ENCODE measurements at regions not wholly inside any gene's neighbourhood (a gene's known extent, or its start where the extent isn't known, plus 50 kb on each side); places are given as distances from the start of the nearest gene placed in this dataset.
A peak's percentile ranks its signal among the peaks of the same experiment; 100 is the strongest.

DNA sequence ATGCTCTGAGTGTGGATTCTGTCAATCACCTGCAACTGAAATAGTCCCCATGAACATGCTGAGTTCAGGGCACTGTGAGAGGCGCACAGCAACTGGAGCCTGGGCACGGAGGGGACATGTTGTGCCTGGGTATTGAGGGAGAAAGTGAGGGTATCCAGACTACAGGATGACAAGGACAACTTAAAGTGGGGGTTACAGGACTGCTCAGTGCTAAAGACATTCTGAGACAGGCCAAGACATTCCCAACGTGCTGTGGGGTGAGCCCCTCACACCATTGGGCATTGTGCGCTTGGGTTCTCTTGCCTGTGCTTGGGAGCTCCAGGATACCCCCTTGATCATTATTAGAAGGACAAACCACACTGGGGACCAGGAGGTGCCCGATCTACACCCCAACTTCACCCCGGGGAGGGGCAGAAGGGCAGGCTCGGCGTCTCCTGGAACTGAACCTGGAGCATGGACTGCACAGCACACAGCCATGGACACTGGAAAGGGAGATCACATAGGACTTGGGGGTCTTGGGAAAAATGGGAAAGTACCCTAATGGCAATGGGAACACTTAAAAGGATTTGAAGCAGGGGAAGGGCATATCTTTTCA is 72.5 kb upstream of the HDAC4 start:
- no peak for ATAC-seq (ENCODE audit: low read depth)
- no peak overlapping the region for H3K27ac ChIP-seq (ENCODE audit: poor library complexity, severe bottlenecking)
- no peaks in the 10 kb centered on the region for H3K4me1 ChIP-seq (ENCODE audit: insufficient read depth, poor library complexity, severe bottlenecking)
- H3K27me3 ChIP-seq (ENCODE audit: insufficient read depth, poor library complexity, severe bottlenecking), result peaks cover 2% of the 10 kb centered on the region
- TF ChIP-seq, protein P1, sequence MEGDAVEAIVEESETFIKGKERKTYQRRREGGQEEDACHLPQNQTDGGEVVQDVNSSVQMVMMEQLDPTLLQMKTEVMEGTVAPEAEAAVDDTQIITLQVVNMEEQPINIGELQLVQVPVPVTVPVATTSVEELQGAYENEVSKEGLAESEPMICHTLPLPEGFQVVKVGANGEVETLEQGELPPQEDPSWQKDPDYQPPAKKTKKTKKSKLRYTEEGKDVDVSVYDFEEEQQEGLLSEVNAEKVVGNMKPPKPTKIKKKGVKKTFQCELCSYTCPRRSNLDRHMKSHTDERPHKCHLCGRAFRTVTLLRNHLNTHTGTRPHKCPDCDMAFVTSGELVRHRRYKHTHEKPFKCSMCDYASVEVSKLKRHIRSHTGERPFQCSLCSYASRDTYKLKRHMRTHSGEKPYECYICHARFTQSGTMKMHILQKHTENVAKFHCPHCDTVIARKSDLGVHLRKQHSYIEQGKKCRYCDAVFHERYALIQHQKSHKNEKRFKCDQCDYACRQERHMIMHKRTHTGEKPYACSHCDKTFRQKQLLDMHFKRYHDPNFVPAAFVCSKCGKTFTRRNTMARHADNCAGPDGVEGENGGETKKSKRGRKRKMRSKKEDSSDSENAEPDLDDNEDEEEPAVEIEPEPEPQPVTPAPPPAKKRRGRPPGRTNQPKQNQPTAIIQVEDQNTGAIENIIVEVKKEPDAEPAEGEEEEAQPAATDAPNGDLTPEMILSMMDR (IDR thresholded peaks at IDR 0.05; ENCODE audit: poor library complexity, severe bottlenecking), result no peak
- H3K4me3 ChIP-seq (ENCODE audit: severe bottlenecking), result no peak overlapping the region
- no peaks in the 10 kb centered on the region for H3K36me3 ChIP-seq (ENCODE audit: low read depth)
- DNase-seq (ENCODE audit: low spot score), result peak; percentile 19
- no peaks in the 10 kb centered on the region for H3K9me3 ChIP-seq (ENCODE audit: severe bottlenecking)

DNA sequence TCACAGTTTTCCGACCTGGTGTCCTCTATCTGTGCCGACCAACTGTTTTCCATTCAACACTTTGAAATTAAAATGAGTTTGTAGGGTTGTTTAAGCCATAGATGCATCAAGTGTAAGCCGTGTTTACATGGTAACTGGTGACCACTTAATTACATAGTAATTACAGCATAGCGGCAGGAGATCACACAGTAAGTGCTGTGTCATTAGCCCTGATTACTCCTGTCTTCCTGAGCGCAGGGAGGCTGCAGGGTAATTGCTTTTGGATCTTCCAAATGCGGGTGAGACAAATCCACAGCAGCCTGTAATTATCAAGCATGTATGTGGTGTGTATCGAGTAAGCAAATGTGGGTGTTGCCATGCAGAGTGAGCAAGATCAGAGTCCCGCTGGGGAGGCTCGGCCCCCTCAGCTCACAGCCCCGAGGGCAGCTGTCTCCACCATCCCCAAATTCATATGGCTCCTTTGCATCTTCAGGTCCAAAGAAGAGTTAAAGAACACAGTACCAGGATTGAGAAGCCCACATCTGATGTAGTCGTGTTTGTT is 71.5 kb upstream of the HDAC4 start:
- Histone ChIP-seq H3K27me3 (ENCODE audit: insufficient read depth, poor library complexity, severe bottlenecking) (peaks cover 2% of the 10 kb centered on the region), H3K36me3 (ENCODE audit: low read depth) (no peaks in the 10 kb centered on the region), H3K4me3 (ENCODE audit: severe bottlenecking) (no peak overlapping the region), H3K4me1 (ENCODE audit: insufficient read depth, poor library complexity, severe bottlenecking) (no peaks in the 10 kb centered on the region), H3K9me3 (ENCODE audit: severe bottlenecking) (no peaks in the 10 kb centered on the region), H3K27ac (ENCODE audit: poor library complexity, severe bottlenecking) (no peak overlapping the region)
- TF ChIP-seq, protein P1 (IDR thresholded peaks at IDR 0.05; ENCODE audit: poor library complexity, severe bottlenecking), result no peak
- DNase-seq (ENCODE audit: low spot score) (peak; percentile 4), ATAC-seq (ENCODE audit: low read depth) (no peak)

DNA sequence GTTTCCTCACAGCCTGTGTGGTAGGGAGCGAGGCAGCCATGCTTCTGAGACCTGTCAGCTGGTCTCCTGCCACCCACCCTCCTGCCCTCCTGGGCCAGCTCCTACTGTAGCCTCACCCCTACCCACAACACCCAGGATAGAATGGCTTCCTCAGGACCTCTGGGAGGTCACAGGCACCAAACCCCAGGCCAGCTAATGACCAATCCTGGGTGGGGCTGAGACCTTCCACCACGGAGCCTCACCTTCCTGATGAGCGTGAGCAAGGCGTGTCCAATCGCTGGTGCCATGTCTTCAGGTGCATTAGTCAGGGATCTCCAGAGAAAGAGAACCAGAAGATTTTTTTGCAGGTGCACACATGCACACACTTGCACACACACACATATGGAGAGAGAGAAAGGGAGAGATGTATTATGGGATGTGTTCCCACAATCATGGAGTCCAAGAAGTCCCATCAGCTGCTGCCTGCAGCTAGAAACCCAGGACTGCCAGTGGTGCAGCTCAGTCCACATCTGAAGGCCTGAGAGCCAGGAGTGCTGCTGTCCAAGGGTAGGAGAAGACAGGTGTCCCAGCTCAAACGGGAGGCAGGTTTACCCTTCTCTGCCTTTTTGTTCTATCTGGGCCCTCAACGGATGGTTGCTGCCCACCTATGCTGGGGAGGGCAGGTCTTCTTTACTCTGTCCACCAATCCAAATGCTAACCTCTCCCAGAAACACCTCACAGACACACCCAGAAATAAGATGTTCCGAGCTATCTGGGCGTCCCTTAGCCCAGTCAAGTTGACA is 70.4 kb upstream of the HDAC4 start:
- ATAC-seq (ENCODE audit: low read depth) (no peak), DNase-seq (ENCODE audit: low spot score) (no peak)
- Histone ChIP-seq H3K27ac (ENCODE audit: poor library complexity, severe bottlenecking) (no peak overlapping the region), H3K4me3 (ENCODE audit: severe bottlenecking) (no peak overlapping the region), H3K9me3 (ENCODE audit: severe bottlenecking) (no peaks in the 10 kb centered on the region), H3K36me3 (ENCODE audit: low read depth) (no peaks in the 10 kb centered on the region), H3K4me1 (ENCODE audit: insufficient read depth, poor library complexity, severe bottlenecking) (no peaks in the 10 kb centered on the region), H3K27me3 (ENCODE audit: insufficient read depth, poor library complexity, severe bottlenecking) (peaks cover 2% of the 10 kb centered on the region)
- TF ChIP-seq, protein P1 (IDR thresholded peaks at IDR 0.05; ENCODE audit: poor library complexity, severe bottlenecking), result no peak

DNA sequence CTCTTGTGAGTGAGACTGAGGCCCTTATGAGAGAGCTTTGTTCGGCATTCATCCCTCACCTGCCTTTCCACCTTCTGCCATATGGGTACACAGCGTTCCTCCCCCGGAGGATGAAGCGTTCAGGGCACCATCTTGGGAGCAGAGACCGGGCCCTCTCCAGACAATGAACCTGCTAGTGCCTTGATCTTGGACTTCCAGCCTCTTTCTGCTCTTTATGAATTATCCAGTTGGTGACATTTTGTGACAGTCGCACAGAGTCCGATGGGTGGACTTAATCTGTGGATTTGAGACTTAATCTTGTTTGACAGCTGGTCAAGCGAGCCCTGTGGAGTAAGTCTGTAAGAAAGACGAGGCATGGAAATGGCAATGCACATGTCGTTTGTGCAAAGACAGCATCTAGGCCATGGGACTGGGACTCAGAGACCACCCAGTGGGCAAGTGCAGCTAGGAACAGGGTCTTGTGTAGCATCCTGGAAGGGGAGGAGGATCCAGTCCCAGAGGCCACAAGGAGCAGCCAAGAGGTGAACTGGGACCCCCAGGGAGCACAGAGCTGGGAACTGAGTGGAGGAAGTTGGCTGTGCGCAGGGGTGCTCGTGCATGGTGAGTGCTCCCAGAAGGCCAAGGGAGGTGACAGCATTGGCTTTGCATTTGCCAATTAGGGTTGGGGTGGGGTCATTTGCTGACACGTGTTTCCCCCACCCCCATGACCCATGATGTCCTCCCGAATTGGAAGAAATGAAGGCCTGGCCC is 69.5 kb upstream of the HDAC4 start:
- Histone ChIP-seq H3K4me3 (ENCODE audit: severe bottlenecking) (no peak overlapping the region), H3K4me1 (ENCODE audit: insufficient read depth, poor library complexity, severe bottlenecking) (peaks cover 4% of the 10 kb centered on the region), H3K36me3 (ENCODE audit: low read depth) (no peaks in the 10 kb centered on the region), H3K9me3 (ENCODE audit: severe bottlenecking) (no peaks in the 10 kb centered on the region), H3K27ac (ENCODE audit: poor library complexity, severe bottlenecking) (no peak overlapping the region), H3K27me3 (ENCODE audit: insufficient read depth, poor library complexity, severe bottlenecking) (peaks cover 2% of the 10 kb centered on the region)
- ATAC-seq (ENCODE audit: low read depth) (no peak), DNase-seq (ENCODE audit: low spot score) (no peak)
- TF ChIP-seq, protein P1 (IDR thresholded peaks at IDR 0.05; ENCODE audit: poor library complexity, severe bottlenecking), result no peak
